DMS 273 treated with DMSO at 0.1 percent for 48 hours (cell line): ENCODE measurements at regions not wholly inside any gene's neighbourhood (a gene's known extent, or its start where the extent isn't known, plus 50 kb on each side); places are given as distances from the start of the nearest gene placed in this dataset.
"Not testable (repeated sequence)": the region's sequence is repeated elsewhere in the genome, so short reads cannot be mapped to it uniquely, and the experiment has no call there.

Experiments used
- DNase-seq: peaks from one replicate; lab custom pipeline; 2025; lab: John Stamatoyannopoulos, UW

DNA sequence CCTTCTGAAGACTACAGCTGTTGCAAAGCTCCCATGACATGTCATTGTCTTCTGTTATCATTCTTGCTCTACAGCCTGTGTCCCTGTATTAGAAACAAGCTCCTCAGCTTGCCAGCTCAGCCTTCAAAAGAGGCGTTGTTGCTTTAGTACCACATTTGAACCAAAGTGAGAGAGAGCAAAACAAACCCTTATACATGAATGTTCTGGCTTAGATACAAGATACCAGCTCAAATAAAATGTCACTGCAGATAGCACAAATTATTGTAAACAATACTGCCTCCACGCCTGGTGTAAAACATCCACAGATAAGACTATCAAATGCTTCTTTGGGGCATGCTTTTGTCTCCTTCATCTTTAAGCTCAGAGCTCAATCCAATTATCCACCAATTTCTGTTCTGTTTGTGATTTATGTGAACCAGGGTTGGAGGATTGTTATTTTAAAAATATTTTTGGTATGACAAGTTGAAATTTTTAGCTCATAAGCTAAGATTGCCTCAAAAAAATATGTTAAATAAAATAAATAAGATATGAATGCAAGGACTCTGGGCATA is 403.6 kb upstream of the CDIN1 start:
- no peak for DNase-seq

DNA sequence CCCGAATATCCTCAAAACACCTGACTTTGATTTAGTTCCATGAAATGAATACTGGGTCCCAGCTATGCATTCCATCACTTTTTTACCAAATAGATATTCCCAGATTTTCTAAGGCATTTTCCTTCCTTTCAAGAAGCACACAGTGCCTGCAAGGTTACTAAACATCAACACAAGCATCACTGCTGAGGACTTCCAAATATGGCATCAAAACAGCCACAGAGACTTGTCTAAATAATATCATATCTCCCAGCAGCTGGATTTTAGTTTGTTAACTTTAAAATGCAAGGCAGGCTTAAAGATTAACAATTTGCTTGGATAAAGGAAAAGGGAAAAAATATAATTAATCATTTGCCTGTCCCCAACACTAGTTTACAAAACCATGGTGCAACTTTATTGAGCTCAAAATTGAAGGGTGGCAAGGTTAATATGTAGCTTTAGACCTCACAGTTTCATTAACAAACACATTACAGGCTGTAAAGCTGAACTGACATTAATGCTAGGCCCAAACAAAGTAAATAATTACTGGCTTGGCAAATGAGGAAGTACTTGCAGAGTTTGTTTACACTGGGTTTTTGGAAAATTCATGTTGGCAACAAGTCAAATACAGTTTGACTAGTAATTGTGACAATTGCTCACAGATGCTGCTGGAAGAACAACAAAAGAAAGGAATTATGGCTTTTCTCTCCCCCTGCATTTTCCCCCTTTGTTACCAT is 401.7 kb upstream of the CDIN1 start:
- no peak for DNase-seq

DNA sequence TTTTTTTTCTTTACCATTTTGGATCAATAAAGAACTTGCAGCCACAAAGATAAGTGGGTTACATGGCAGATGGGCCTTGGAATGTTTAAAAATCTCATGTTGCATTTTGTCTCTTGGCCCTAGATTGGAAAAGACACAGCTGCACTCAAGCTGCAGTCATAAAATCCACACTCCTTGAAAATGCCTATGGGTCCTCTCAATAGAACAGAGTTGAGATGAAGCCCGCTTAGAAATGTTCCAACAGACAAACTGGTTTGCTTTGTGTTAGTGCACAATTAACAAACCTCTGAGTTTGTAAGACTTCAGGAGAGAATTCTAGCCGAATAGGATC is 401.2 kb upstream of the CDIN1 start:
- DNase-seq, result no peak

DNA sequence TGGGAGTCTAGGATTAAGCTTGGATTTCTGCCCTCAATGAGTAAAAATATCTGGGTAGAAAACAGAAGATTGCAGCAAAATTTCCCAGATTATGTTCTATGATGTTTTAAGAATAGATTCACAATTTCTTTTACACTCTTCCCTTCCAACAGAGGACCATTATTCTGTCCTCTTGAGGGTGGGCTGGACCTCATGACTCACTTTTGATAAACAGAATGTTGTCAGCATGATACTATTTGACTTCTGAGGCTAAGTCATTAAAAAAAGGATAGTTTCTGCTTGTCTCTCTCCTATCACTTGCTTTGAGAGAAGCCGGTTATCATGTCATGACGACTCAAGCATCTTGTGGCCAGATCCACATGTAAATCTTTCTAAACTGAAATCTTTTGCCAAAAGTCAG is 396.2 kb upstream of the CDIN1 start:
- no peak for DNase-seq

DNA sequence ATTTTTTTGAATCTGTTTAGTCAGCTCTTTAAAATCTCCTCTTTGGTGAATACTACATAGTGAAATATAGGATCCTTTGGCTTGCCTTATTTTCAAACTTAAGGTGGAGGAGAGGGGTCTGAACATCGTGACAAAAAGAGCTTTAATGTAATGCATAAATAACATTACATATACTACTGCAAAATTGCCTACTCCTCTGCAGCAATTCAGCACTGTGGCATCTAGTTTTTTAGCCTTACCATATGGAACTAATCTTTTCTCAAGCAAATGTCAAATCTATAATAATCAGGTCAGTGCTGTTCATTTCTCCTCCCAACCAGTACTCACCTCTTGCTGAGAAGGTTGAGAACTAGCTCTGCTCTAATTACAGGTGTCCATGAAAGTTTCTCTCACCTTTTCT is 394.0 kb upstream of the CDIN1 start:
- no peak for DNase-seq

DNA sequence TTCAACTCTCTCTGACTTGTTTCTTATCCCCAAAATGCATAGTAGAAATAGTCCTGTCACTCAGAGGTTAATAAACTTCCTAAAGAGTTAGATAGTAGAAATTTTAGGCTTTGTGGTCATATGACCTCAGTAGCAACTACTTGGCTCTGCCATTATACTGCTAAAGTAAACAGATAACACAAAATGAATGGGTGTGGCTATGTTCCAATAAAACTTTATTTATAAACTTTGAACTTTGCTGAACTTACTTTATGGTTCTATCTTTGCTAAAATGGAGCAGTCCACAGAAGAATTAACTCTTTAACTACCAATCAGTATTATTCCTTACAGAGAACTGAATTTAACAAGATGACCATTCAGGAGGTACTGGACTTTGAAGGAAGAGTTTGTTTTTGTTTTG is 393.6 kb upstream of the CDIN1 start:
- no peak for DNase-seq

DNA sequence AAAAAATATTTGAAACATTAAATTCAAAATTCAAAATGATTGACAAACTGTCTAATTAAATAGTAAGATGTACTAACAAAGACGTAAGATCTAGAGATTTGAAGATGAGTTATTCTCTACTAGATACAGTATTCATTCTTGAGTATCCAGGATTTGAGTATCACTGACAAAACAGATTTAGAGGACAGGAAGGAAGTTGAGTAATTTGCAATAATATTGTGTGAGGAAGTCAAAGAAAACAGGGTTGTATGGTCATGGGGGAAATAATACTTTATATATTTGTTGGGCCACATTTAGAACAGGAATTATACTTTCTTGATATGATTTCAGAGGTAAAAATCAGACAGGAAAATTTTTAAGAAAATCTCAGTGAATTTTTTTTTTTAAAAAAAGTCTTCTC is 393.1 kb upstream of the CDIN1 start:
- no peak for DNase-seq

DNA sequence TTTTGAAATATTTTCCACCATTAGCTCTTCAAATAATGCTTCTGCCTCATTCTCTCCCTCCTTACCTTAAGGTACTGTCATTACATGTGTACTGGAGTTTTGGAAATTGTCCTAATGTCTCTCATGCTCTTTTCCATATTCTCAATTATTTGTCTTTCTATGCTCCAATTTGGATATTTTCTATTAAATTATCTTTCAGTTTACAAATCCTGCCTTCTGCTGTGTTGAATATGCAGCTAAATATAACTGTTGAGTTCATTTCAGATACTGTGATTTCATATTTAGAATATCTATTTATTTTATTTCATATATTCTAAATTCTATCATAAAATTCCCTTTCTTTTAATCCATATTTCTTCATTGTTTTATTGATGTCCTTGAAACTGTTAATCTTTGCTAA is 388.0 kb upstream of the CDIN1 start:
- DNase-seq, result no peak

DNA sequence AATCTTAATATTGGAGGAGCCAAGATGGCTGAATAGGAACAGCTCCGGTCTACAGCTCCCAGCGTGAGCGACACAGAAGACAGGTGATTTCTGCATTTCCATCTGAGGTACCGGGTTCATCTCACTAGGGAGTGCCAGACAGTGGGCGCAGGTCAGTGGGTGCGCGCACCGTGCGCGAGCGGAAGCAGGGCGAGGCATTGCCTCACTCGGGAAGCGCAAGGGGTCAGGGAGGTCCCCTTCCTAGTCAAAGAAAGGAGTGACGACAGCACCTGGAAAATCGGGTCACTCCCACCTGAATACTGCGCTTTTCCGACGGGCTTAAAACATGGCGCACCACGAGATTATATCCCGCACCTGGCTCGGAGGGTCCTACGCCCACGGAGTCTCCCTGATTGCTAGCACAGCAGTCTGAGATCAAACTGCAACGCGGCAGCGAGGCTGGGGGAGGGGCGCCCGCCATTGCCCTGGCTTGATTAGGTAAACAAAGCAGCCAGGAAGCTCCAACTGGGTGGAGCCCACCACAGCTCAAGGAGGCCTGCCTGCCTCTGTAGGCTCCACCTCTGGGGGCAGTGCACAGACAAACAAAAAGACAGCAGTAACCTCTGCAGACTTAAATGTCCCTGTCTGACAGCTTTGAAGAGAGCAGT is 383.9 kb upstream of the CDIN1 start:
- DNase-seq, result not testable (repeated sequence)

DNA sequence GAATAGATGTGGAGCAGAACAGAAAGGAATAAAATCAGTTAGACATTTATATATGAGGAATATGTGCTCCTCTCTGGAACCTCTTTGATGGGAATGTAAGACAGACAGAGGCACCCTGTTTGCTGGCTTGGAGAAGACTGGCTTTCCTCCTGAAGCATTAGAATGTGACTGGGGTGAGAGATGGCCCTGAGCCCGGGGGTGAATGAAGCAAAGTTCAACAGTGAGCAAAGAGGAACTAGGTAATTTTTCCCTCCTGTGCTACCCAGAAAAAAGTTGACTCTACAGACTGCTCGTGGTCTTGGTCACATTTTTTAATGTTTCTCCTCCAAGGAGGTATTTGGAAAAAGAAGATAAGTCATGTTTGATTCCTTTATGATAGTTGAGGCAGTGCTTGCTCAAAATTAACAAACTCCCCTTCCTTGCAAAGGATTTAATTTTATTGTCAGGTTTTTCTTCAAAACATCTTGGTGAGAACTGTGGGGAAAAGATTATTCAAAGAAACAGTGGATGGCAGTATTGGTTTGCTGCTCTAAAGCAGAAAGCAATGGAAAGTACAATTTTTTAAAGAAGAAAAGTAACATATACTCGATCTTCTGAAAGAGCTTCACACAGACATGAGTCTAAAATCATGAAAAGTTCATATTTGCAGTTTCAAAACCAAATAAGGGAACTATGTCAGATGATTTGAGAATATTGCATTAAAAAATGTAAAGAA is 370.4 kb upstream of the CDIN1 start:
- no peak for DNase-seq

DNA sequence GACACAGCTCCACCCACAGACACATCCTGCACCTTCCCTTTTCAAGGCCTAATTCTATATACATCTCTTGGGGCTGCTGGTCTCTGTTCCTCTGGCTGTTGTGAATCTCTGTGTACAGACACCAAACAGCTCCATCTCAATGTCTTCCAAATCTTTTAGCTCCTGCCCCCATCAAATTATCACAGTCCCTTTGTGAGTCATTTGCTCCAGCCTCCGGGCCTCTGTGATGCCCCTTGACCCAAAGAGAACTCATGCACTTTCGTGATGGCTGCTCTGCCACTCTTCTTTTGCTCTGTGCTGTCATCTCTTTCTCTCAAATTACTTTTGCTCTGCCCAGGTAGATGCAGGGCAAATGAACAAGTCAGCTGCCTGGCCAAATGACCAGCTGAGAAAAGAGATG is 369.0 kb upstream of the CDIN1 start:
- DNase-seq, result no peak

DNA sequence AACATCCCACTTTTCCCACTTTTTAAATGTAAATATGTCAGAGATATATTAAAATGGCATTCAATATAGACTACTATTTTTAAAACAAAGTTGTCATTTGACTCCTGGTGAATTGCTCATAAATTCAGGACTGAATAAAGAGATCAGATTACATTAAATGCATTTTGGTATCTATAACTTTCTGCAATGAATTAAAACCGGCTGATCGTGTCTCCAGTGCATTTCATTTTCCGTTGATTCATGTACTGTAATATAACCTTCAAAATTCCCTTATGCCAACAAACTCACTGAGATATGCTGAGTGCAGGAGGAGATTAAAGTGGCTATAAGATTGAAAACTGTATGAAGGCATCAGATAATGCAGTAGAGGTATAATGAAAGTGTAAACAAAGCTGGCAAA is 361.1 kb upstream of the CDIN1 start:
- no peak for DNase-seq

DNA sequence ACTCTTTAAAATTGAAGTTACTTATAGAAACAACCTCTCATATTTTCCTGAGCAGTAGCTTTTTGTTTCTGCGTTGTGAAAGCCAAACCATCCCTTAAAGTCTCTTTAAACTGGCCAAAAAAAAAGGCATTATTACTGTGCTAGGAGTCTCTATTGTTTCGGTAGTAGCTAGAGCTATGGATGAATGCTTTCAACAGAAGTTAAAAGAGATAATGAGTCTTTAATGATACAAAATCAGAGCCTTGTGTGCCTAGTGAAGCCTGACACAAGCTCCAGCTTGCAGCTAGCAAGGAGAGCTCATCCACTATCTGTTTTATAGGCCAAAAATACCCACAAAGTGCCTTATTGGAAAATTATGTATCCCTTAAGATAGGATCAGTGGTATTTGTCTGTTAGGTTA is 360.4 kb upstream of the CDIN1 start:
- no peak for DNase-seq

DNA sequence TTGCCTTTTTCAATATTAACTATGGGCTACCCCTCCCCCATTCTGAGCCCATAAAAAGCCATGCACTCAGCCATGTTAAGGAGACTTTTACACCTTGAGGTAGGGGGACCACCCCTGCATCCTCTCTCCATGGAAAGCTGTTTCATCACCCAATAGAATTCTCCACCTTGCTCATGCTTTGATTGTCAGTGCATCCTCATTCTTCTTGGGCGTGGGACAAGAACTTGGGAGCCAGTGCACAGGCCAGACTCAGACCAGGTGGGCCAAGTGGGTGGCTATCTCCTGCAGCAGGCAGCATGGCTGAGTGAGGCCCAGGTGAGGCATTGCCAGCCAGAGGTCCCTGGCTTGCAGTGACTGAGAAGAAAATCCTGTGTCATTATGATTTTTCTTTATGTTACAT is 357.4 kb upstream of the CDIN1 start:
- DNase-seq, result no peak

DNA sequence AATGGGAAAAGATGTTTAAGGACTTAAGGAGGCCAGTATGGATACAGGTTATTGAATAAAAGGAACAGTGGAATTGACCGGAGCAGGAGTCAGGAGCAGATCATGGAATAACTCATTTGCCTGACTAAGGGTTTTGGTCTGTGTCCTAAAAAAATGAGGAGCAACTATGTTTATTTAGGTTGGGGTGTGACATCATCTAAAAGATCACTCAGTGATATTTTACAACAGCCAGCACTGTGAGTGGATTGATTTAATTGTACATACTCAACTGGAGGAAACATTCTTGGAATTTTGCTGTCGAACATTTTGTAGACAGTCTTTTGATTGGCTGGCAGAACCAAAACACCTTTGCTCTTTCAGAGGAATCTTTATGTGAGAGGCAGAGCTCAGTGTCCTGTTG is 348.6 kb upstream of the CDIN1 start:
- DNase-seq, result no peak

DNA sequence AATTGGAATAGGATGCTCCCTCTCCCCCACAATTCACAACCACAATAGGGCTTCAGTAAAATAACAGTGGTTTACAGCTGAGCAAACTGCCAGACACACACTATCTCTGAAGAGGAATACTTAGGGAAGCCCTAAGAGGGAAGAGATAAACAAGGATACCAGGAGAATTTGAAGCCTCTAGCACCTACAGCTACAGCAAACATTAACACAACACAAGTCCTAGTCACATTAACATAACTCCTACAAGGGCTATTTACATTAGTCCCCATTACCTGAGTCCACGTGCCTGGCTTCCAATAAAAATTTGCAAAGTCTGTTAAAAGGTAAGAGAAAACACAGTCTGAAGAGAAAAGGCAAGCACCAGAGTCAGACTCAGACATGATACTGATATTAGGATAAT is 346.9 kb upstream of the CDIN1 start:
- no peak for DNase-seq

DNA sequence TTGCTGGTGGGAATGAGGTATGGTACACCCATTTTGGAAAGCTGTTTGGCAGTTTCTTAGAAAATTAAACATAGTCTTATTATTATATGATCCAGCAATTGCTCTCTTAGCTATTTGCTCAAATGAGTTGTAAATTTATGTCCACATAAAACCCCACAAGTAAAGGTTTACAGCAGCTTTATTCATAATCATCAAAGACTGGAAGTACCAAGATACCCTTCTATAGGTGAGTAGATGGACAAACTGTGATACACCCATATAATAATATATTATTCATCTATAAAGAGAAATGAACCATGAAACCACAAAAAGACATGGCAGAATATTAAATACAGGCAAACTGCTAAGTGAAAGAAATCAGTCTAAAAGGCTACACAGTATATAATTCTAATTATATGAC is 344.7 kb upstream of the CDIN1 start:
- no peak for DNase-seq

DNA sequence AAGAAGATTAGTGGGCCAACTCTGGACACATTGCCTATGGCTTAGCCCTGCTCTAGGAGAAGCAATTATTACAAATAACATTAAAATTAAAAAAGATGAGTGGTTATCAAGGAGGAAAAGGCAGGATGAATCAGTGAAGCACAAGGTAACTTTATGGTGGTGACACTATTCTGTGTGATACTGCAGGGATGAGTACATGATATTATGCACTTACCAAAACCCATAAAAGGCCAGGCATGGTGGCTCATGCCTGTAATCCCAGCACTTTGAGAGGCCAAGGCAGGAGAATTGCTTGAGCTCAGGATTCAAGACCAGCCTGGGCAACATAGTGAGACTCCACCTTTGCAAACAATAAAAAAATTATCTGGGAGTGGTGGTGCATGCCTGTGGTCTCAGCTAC is 344.3 kb upstream of the CDIN1 start:
- no peak for DNase-seq

DNA sequence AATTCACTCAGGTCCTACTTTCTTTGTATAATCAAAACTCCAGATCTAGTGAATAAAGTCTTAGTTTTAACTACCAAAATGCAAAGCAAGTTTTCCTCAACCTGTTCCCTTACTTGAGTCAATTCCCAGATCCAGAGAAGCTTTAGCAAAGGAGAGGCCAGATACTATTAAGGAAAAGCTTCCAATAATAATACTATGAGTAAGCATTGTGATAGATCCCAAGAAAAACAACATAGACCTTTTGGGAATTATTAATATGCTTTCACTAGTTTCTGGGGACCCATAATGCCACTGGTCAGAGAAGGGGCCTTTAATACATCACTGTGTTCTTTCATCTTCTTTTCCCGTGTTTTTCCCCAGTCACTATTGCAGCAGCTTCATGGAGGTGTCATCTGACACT is 339.9 kb upstream of the CDIN1 start:
- no peak for DNase-seq

DNA sequence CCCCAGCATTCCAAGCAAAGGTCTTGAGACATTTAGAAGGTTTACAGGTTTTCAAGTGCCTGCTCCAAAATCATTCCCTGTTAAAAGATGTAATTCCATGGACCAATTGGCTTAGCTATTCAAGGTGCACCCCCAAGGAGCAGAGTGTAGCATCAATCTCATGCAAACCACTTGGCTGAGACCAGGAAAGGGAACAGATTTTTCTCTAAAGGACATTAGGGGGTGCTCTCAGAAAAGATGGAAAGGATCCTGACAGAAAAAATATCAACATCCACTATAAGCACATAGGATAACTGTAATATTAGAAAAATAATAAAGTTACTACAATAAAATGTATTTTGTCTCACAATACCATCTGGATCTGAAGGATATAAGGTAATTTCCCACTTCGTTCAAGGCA is 328.0 kb upstream of the CDIN1 start:
- DNase-seq, result no peak

DNA sequence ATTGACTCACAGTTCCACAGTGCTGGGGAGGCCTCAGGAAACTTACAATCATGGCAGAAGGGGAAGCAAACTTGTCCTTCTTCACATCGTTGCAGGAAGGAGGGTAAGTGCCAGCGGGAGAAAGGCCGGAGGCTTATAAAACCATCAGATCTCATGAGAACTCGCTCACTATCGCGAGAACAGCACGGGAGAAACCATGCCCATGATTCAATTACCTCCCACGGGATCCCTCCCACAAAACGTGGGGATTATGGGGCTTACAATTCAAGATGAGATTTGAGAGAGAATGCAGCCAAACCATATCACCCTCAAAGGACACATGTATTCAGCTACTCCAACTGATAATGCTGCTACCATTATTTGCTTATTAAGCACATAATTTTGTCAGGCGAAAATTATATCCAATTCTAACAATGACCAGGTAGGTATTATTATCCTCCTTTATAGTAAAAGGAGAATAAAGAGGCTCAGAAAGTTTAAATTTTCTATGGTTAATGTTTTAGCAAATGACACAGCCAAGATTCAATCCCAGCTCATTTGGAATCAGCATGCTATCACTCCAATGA is 327.2 kb upstream of the CDIN1 start:
- no peak for DNase-seq

DNA sequence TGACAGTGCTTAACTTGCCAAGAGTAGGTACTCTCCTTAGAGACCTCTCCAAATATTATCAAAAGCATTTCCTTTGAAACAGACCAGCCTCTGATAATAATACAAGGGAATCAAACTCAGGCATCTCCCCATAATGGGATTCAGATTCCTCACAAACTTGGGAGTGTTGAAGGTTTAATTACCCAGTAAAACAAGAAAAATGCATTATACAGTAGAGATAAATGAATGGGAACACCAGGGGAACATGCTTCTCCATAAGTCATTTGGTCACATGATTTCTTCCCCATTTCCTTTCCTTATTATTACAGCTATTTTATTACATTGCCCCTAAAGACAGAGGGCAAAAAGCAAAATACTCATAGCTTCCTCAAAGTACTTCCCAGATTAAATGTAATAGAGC is 325.0 kb upstream of the CDIN1 start:
- no peak for DNase-seq

DNA sequence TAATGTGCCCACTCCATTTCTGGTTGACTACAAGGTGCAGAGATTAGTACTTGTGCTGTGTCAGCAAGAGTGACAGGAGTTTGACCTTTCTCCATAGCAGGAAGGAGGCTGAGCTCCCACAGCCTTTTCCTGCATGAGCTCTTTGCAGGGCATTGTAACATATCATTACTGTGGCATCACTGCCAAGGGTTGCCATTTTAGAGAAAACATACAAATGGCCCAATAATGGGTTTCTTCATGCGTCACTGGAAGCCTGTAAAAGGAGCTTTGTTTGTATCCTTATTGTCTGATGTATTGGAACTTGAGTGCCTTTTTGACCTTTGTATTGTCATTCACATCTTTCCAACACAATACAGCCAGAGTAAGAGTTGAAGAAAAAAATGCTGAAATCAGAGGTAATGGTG is 323.0 kb upstream of the CDIN1 start:
- DNase-seq, result no peak
